Endothelial cell of umbilical vein (primary cell): ENCODE measurements at regions not wholly inside any gene's neighbourhood (a gene's known extent, or its start where the extent isn't known, plus 50 kb on each side); places are given as distances from the start of the nearest gene placed in this dataset.

ENCODE experiments used
- EZH2 ChIP-seq: IDR thresholded peaks from 2 replicates; pipeline ENCODE4 v1.6.1; 2012; ENCODE audit warnings: borderline replicate concordance, low read depth, mild to moderate bottlenecking, moderate library complexity, low read length, inconsistent platforms; ENCODE audit not compliant: severe bottlenecking
- FOS ChIP-seq: IDR thresholded peaks from 2 replicates; pipeline ENCODE4 v1.6.1; 2011; ENCODE audit warnings: mild to moderate bottlenecking, low read length, moderate library complexity, borderline replicate concordance; ENCODE audit not compliant: insufficient read depth
- MYC ChIP-seq: IDR thresholded peaks from one replicate; pipeline ENCODE4 v1.6.1; 2011; ENCODE audit warnings: mild to moderate bottlenecking, low read depth, low read length
- POLR2A ChIP-seq: IDR thresholded peaks from 2 replicates; pipeline ENCODE4 v1.6.1; 2012; ENCODE audit warnings: low read depth, mild to moderate bottlenecking, control low read depth, low read length
- POLR2AphosphoS5 ChIP-seq: IDR thresholded peaks from 2 replicates; pipeline ENCODE4 v1.6.1; 2012; ENCODE audit warnings: low read depth, mild to moderate bottlenecking, control low read depth, low read length, moderate library complexity; ENCODE audit not compliant: insufficient read depth
- TF ChIP-seq, protein P1 (sequence below), 2 donors: IDR thresholded peaks; 1 replicate in 1 of 2; 2 replicates in 1 of 2; pipeline ENCODE4 v1.5.1; 2011; ENCODE audit warnings: low read length in 2 of 2, mild to moderate bottlenecking in 2 of 2, moderate library complexity in 2 of 2, control low read depth in 1 of 2, inconsistent platforms in 1 of 2, low read depth in 1 of 2; ENCODE audit not compliant: insufficient read depth in 1 of 2; ENCODE audit errors: extremely low read depth in 1 of 2
- TF ChIP-seq, protein P2 (sequence below): IDR thresholded peaks from 2 replicates; pipeline ENCODE4 v1.6.1; 2011; ENCODE audit not compliant: insufficient read depth, insufficient read length

DNA sequence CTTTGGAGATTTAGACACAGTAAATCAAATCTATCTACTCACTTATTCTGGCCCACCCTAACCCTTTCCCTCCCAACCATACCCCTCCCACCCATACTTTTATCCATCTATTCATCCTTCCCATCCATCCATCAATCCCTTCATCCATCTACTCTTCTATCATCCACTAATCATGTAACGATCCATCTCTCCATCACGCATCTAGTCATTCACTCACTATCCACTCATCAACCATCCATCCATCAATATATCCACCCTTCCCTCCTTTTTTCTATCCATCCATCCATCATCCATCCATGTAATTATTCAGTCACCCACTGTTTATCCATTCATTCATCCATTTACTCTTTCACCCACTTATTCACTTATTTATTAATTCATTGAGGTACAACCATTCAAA, 74.0 kb downstream of the FOXD2 start:
- TF ChIP-seq, protein P1, sequence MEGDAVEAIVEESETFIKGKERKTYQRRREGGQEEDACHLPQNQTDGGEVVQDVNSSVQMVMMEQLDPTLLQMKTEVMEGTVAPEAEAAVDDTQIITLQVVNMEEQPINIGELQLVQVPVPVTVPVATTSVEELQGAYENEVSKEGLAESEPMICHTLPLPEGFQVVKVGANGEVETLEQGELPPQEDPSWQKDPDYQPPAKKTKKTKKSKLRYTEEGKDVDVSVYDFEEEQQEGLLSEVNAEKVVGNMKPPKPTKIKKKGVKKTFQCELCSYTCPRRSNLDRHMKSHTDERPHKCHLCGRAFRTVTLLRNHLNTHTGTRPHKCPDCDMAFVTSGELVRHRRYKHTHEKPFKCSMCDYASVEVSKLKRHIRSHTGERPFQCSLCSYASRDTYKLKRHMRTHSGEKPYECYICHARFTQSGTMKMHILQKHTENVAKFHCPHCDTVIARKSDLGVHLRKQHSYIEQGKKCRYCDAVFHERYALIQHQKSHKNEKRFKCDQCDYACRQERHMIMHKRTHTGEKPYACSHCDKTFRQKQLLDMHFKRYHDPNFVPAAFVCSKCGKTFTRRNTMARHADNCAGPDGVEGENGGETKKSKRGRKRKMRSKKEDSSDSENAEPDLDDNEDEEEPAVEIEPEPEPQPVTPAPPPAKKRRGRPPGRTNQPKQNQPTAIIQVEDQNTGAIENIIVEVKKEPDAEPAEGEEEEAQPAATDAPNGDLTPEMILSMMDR (IDR thresholded peaks at IDR 0.05; ENCODE audit: extremely low read depth in 1 of 2, insufficient read depth in 1 of 2, low read depth in 1 of 2, low read length in 2 of 2), result no peak
- TF ChIP-seq POLR2AphosphoS5 (no peak), POLR2A (no peak), FOS (no peak), EZH2 (no peak), MYC (no peak)
- TF ChIP-seq, protein P2, sequence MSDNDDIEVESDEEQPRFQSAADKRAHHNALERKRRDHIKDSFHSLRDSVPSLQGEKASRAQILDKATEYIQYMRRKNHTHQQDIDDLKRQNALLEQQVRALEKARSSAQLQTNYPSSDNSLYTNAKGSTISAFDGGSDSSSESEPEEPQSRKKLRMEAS, result no peak
